ENCODE measurements at regions not wholly inside any gene's neighbourhood (a gene's known extent, or its start where the extent isn't known, plus 50 kb on each side); places are given as distances from the start of the nearest gene placed in this dataset.
"Not testable (repeated sequence)": the region's sequence is repeated elsewhere in the genome, so short reads cannot be mapped to it uniquely, and the experiment has no call there.

GRCh38 chr13:31607531-31607930 is 131.8 kb upstream of the RXFP2 start:
- DNase-seq (ENCODE audit: low spot score), result not testable (repeated sequence)

GRCh38 chr13:31608780-31609179 is 130.5 kb upstream of the RXFP2 start:
- not testable (repeated sequence) for DNase-seq (ENCODE audit: low spot score)

- no peak for DNase-seq (ENCODE audit: low spot score)
These were observed 128.9 kb upstream of the RXFP2 start for GRCh38 chr13:31610270-31610998.

GRCh38 chr13:31611214-31611613 is 128.1 kb upstream of the RXFP2 start:
- no peak for DNase-seq (ENCODE audit: low spot score)

GRCh38 chr13:31614073-31614472 is 125.3 kb upstream of the RXFP2 start:
- no peak for DNase-seq (ENCODE audit: low spot score)

- DNase-seq (ENCODE audit: low spot score), result no peak
These were observed 124.6 kb upstream of the RXFP2 start for GRCh38 chr13:31614704-31615103.

GRCh38 chr13:31625115-31625514 is 114.2 kb upstream of the RXFP2 start:
- DNase-seq (ENCODE audit: low spot score), result no peak

- no peak for DNase-seq (ENCODE audit: low spot score)
These were observed 112.1 kb upstream of the RXFP2 start for GRCh38 chr13:31627097-31627845.

GRCh38 chr13:31629085-31629780 is 110.1 kb upstream of the RXFP2 start:
- no peak for DNase-seq (ENCODE audit: low spot score)

- DNase-seq (ENCODE audit: low spot score), result no peak
These were observed 108.3 kb upstream of the RXFP2 start for GRCh38 chr13:31631071-31631470.

- DNase-seq (ENCODE audit: low spot score), result no peak
These were observed 107.6 kb upstream of the RXFP2 start for GRCh38 chr13:31631746-31632145.

GRCh38 chr13:31638577-31638976 is 100.7 kb upstream of the RXFP2 start:
- DNase-seq (ENCODE audit: low spot score), result no peak

GRCh38 chr13:31639443-31640163 is 99.7 kb upstream of the RXFP2 start:
- no peak for DNase-seq (ENCODE audit: low spot score)

- DNase-seq (ENCODE audit: low spot score), result no peak
These were observed 89.6 kb upstream of the RXFP2 start for GRCh38 chr13:31649766-31650165.

- DNase-seq (ENCODE audit: low spot score), result no peak
These were observed 85.6 kb upstream of the RXFP2 start for GRCh38 chr13:31653730-31654129.

GRCh38 chr13:31663880-31664585 is 75.3 kb upstream of the RXFP2 start:
- DNase-seq (ENCODE audit: low spot score), result no peak

- no peak for DNase-seq (ENCODE audit: low spot score)
These were observed 68.3 kb upstream of the RXFP2 start for GRCh38 chr13:31670831-31671617.

- DNase-seq (ENCODE audit: low spot score), result no peak
These were observed 65.3 kb upstream of the RXFP2 start for GRCh38 chr13:31674051-31674450.

- no peak for DNase-seq (ENCODE audit: low spot score)
These were observed 63.8 kb upstream of the RXFP2 start for GRCh38 chr13:31675440-31675953.

GRCh38 chr13:31681133-31681532 is 58.2 kb upstream of the RXFP2 start:
- DNase-seq (ENCODE audit: low spot score), result no peak

- no peak for DNase-seq (ENCODE audit: low spot score)
These were observed 54.9 kb upstream of the RXFP2 start for GRCh38 chr13:31684466-31684865.

Measured in ecto neural progenitor cell (in vitro differentiated cells).